PC-3 (cell line): ENCODE measurements at regions not wholly inside any gene's neighbourhood (a gene's known extent, or its start where the extent isn't known, plus 50 kb on each side); places are given as distances from the start of the nearest gene placed in this dataset.

Experiments used
- ATAC-seq: fragments of 200-7000 bp; cut with Tn5 transposase; 2 replicates; pipeline ENCODE4 v1.9.1; 2020; ENCODE audit warnings: mild to moderate bottlenecking, moderate library complexity
- BruUV-seq: library from RNA; stranded (reverse); fragments of 400-500 nt; replicated peaks from 2 replicates; lab custom pipeline; 2021; lab: Mats Ljungman, UMichigan
- CTCF ChIA-PET: fragments of 300-600 bp; sonication (Branson Sonifier 250); formaldehyde crosslinking; loops from one replicate; lab custom pipeline; 2022; ENCODE audit warnings: antibody characterized with exemption; lab: Charles Lee
- POLR2A ChIA-PET: fragments of 300-600 bp; sonication (Branson Sonifier 250); formaldehyde crosslinking; loops from one replicate; lab custom pipeline; 2022; ENCODE audit warnings: antibody characterized with exemption; ENCODE audit not compliant: unreplicated experiment; lab: Charles Lee
- DNase-seq: peaks from one replicate; pipeline ENCODE4 v3.0.0-alpha.2; 2015
- H2AFZ ChIP-seq: fragments of 300-600 bp; sonication (generic); 2 replicates; pipeline ENCODE4 v1.6.0; 2016; ENCODE audit warnings: antibody characterized with exemption, low read length
- H3F3A ChIP-seq: fragments of 300-600 bp; sonication (generic); one replicate; pipeline ENCODE4 v1.6.0; 2017; ENCODE audit warnings: antibody characterized with exemption, low read length, control low read depth, mild to moderate bottlenecking; ENCODE audit not compliant: unreplicated experiment
- H3K27ac ChIP-seq: fragments of 300-600 bp; sonication (generic); 2 replicates; pipeline ENCODE4 v1.5.1; 2016; ENCODE audit warnings: mild to moderate bottlenecking, low read length
- H3K27me3 ChIP-seq: fragments of 300-600 bp; sonication (generic); 2 replicates; pipeline ENCODE4 v1.6.1; 2016; ENCODE audit warnings: low read length, mixed read lengths
- H3K36me3 ChIP-seq: fragments of 300-600 bp; sonication (generic); 2 replicates; pipeline ENCODE4 v1.6.1; 2016; ENCODE audit warnings: low read depth, mixed run types, low read length, mixed read lengths
- H3K4me1 ChIP-seq: fragments of 300-600 bp; sonication (generic); 2 replicates; pipeline ENCODE4 v1.5.1; 2016; ENCODE audit warnings: low read length; ENCODE audit not compliant: insufficient read depth
- H3K4me2 ChIP-seq: fragments of 300-600 bp; sonication (generic); 2 replicates; pipeline ENCODE4 v1.6.0; 2016; ENCODE audit warnings: low read length
- H3K4me3 ChIP-seq: fragments of 300-600 bp; sonication (generic); 2 replicates; pipeline ENCODE4 v1.5.1; 2016; ENCODE audit warnings: mild to moderate bottlenecking, low read length, mixed read lengths
- H3K79me2 ChIP-seq: fragments of 300-600 bp; sonication (generic); 2 replicates; pipeline ENCODE4 v1.6.1; 2017; ENCODE audit warnings: low read length, mixed read lengths
- H3K9ac ChIP-seq: fragments of 300-600 bp; sonication (generic); 2 replicates; pipeline ENCODE4 v1.6.0; 2016; ENCODE audit warnings: mild to moderate bottlenecking, low read length
- H3K9me2 ChIP-seq: fragments of 300-600 bp; sonication (generic); replicated peaks from 2 replicates; pipeline ENCODE4 v1.6.1; 2016; ENCODE audit warnings: mixed run types, low read length, mixed read lengths
- H3K9me3 ChIP-seq: fragments of 300-600 bp; sonication (generic); 2 replicates; pipeline ENCODE4 v1.6.1; 2016; ENCODE audit warnings: low read length, mixed read lengths
- H4K20me1 ChIP-seq: fragments of 300-600 bp; sonication (generic); 2 replicates; pipeline ENCODE4 v1.6.1; 2016; ENCODE audit warnings: low read length, mixed read lengths
- EZH2 ChIP-seq: fragments of 300-600 bp; sonication (generic); IDR thresholded peaks from one replicate; pipeline ENCODE4 v1.6.1; 2017; ENCODE audit warnings: antibody characterized with exemption, mild to moderate bottlenecking, low read length; ENCODE audit not compliant: unreplicated experiment
- EZH2phosphoT487 ChIP-seq: fragments of 300-600 bp; sonication (generic); IDR thresholded peaks from 2 replicates; pipeline ENCODE4 v1.6.1; 2018; ENCODE audit warnings: mild to moderate bottlenecking, antibody characterized with exemption, low read length, borderline replicate concordance
- intact Hi-C: fragments of 100-400 bp; cut with micrococcal nuclease; formaldehyde crosslinking; loops from 2 replicates; pipeline ENCODE4 v1.9.0; 2023
- TF ChIP-seq, protein P1 (sequence below): fragments of 300-600 bp; sonication (generic); conservative IDR thresholded peaks from 2 replicates; pipeline ENCODE4 v1.5.1; 2017; ENCODE audit warnings: antibody characterized with exemption, low read depth, mild to moderate bottlenecking, low read length

GRCh38 chr4:153117554-153117953, 86.7 kb upstream of the TRIM2 start:
- ATAC-seq (no peak), DNase-seq (no peak)
- H3K27ac ChIP-seq: no peak overlapping the region
- H2AFZ ChIP-seq: no peak overlapping the region
- ChIA-PET POLR2A (no interaction called here), CTCF (no interaction called here)
- H3K9me2 ChIP-seq: no peaks in the 10 kb centered on the region
- H3K27me3 ChIP-seq: no peaks in the 10 kb centered on the region
- H3K9me3 ChIP-seq: no peaks in the 10 kb centered on the region
- H3K4me1 ChIP-seq: peaks cover 28% of the 10 kb centered on the region
- no peaks in the 10 kb centered on the region for H3F3A ChIP-seq
- no TSS peak for BruUV-seq
- no peak overlapping the region for H3K9ac ChIP-seq
- H3K36me3 ChIP-seq: no peaks in the 10 kb centered on the region
- no peak overlapping the region for H3K4me3 ChIP-seq
- intact Hi-C loops: no loop called here
- H4K20me1 ChIP-seq: no peaks in the 10 kb centered on the region
- H3K4me2 ChIP-seq: no peak overlapping the region
- no peaks in the 10 kb centered on the region for H3K79me2 ChIP-seq
- no peak for TF ChIP-seq EZH2phosphoT487
- TF ChIP-seq, protein P1, sequence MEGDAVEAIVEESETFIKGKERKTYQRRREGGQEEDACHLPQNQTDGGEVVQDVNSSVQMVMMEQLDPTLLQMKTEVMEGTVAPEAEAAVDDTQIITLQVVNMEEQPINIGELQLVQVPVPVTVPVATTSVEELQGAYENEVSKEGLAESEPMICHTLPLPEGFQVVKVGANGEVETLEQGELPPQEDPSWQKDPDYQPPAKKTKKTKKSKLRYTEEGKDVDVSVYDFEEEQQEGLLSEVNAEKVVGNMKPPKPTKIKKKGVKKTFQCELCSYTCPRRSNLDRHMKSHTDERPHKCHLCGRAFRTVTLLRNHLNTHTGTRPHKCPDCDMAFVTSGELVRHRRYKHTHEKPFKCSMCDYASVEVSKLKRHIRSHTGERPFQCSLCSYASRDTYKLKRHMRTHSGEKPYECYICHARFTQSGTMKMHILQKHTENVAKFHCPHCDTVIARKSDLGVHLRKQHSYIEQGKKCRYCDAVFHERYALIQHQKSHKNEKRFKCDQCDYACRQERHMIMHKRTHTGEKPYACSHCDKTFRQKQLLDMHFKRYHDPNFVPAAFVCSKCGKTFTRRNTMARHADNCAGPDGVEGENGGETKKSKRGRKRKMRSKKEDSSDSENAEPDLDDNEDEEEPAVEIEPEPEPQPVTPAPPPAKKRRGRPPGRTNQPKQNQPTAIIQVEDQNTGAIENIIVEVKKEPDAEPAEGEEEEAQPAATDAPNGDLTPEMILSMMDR: no peak
- no peak for TF ChIP-seq EZH2

DNA sequence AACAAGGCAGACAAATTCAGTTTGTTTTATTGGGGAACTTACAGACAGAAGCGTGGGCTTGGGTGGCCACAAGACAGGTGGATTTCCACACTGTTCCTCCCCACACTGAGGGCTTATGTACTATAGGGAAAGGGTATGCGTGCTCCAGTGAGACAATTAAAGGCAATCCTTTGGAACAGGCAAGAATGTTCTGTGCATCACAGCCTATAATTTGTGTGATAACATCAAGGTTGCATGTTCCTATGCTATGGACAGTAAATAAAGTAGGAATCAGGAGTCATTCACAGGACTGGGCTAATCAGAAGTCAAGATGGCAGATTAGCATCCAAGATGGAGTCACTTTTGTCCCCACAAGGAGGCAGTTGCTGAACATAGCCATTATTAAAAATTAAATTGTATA, 84.6 kb upstream of the TRIM2 start:
- intact Hi-C loops: loop anchor here (2.0 kb wide), 1 partner anchor 17 kb away; no protein-coding TSS in a partner anchor
- BruUV-seq: no TSS peak
- Histone ChIP-seq H3K27ac (no peak overlapping the region), H3K9me2 (no peaks in the 10 kb centered on the region), H3K36me3 (no peaks in the 10 kb centered on the region), H2AFZ (no peak overlapping the region), H3F3A (no peaks in the 10 kb centered on the region), H3K79me2 (no peaks in the 10 kb centered on the region), H3K9me3 (no peaks in the 10 kb centered on the region), H4K20me1 (no peaks in the 10 kb centered on the region), H3K4me3 (no peak overlapping the region), H3K4me2 (no peak overlapping the region), H3K4me1 (peaks cover 20% of the 10 kb centered on the region), H3K9ac (no peak overlapping the region), H3K27me3 (no peaks in the 10 kb centered on the region)
- TF ChIP-seq, protein P1: no peak
- TF ChIP-seq EZH2phosphoT487 (no peak), EZH2 (no peak)
- DNase-seq (no peak), ATAC-seq (no peak)
- POLR2A ChIA-PET: no interaction called here
- CTCF ChIA-PET: interaction anchor here (0.8 kb wide), 1 partner anchor 8 kb away, joined by 3 read pairs; no protein-coding TSS in a partner anchor

DNA sequence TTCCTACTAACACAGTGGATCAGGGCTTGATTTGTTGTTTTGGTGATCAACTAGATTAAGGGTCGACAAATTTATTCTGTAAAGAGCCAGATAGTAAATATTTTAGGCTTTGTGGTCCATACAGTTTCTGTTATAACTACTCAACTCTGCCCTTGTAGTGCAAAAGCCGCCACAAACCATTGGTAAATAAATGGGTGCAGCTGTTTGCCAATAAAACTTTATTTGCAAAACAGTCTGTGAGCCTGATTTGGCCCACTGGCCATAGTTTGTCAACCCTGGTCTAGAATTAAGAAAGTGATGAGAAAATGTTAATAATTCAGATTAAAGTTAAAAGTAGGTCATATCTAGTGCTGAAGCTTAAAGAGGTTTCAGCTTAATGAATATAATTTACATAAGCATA, 84.0 kb upstream of the TRIM2 start:
- intact Hi-C loops: loop anchor here (2.0 kb wide), 1 partner anchor 17 kb away; no protein-coding TSS in a partner anchor
- Histone ChIP-seq H3K9me2 (no peaks in the 10 kb centered on the region), H3K4me1 (peaks cover 14% of the 10 kb centered on the region), H3K27ac (no peak overlapping the region), H3K9ac (no peak overlapping the region), H2AFZ (no peak overlapping the region), H3K4me2 (no peak overlapping the region), H3K79me2 (no peaks in the 10 kb centered on the region), H3K36me3 (no peaks in the 10 kb centered on the region), H4K20me1 (no peaks in the 10 kb centered on the region), H3K4me3 (no peak overlapping the region), H3K27me3 (no peaks in the 10 kb centered on the region), H3F3A (no peaks in the 10 kb centered on the region), H3K9me3 (no peaks in the 10 kb centered on the region)
- DNase-seq: no peak
- ATAC-seq: no peak
- TF ChIP-seq EZH2phosphoT487: no peak
- TF ChIP-seq EZH2: no peak
- TF ChIP-seq, protein P1: no peak
- BruUV-seq: no TSS peak
- POLR2A ChIA-PET: no interaction called here
- CTCF ChIA-PET: no interaction called here
